Ramos (cell line): ENCODE measurements at regions not wholly inside any gene's neighbourhood (a gene's known extent, or its start where the extent isn't known, plus 50 kb on each side); places are given as distances from the start of the nearest gene placed in this dataset.

Experiments
- in situ Hi-C: fragments of 300-500 bp; cut with MboI; formaldehyde crosslinking; loops from one replicate; pipeline ENCODE4 v1.14.3; 2022; ENCODE audit warnings: low sequenced_read_pairs; ENCODE audit not compliant: unreplicated experiment

GRCh38 chr15:46293550-46293949, 658.7 kb downstream of the SQOR start:
- in situ Hi-C loops, result no loop called here

DNA sequence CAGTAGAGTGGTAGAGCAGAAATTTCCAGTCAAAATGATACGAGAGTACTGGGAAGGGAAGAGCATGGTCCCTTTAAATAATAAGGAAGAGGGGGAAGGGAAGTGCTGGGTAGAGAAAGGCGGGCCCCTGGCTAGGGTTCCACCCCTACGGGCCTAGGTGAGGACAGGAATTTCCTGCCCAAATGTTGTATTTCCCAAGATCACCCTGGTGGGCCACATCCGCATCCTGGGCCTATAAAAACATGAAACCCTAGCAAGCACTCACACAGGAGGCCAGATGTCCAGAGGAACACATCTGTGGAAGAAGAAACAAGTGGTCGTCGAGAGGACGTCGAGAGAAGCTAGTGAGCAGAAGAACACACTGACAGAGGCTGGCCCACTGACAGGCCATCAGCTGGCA, 661.2 kb downstream of the SQOR start:
- in situ Hi-C loops, result no loop called here

- in situ Hi-C loops, result no loop called here
These were observed 662.0 kb downstream of the SQOR start for GRCh38 chr15:46296797-46297196.

DNA sequence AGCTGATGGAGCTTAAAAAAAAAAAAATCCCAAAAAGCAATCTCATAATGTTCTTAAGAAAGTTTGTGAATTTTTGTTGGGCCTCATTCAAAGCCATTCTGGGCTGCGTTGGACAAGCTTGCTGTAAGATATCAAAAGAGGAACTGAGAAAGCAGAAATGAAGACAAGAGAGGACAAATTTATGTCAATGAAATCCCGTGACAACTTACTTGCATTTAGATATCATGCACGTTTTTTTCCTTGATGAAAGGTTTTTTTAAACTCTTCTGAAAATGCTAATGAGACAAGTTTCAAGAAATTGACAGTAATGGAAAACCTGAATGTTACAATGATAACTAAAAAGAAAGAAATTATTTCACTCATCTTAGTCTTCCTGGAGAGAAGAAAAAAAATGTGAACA, 662.9 kb downstream of the SQOR start:
- in situ Hi-C loops, result no loop called here

DNA sequence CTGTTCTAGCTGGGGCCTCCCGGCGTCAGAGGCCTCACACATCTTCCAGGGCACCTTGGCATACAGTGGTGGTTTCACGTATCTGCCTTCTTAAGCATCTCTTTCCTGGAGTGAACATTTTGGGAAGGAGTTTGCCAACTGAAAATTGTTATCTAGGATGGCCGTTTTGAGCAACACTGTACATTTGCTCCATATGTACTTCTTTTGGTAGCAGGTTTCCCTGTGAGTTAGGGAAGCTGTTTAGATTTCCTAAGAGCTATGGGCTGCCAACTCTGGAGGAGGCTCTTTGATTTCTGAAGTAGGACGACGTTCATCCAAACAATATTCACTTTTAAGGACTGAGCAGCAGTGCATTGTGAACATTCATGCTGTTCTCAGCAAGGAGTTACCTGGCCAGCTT, 665.9 kb downstream of the SQOR start:
- in situ Hi-C loops, result loop anchor here (25.0 kb wide), 1 partner anchor 588 kb away; no protein-coding TSS in a partner anchor

DNA sequence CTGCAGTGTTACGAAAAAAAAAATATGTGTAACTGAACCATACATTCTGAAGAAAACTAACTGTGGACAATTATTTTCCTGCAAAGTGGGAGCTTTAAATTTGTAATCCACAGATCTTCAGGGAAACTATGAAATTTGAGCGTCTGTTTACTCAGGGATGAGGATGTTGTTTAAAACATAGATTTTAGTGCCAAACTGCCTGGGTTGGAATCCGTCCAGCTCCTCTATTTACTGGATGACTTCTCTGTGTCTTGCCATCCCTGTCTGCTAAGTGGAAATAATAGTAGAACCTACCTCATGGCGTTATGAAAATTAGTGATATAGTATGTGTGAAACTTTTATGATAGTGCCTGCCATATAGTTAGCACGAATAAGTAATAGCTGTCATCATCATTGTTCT, 666.5 kb downstream of the SQOR start:
- in situ Hi-C loops, result loop anchor here (25.0 kb wide), 1 partner anchor 589 kb away; no protein-coding TSS in a partner anchor

- in situ Hi-C loops, result loop anchor here (25.0 kb wide), 1 partner anchor 590 kb away; no protein-coding TSS in a partner anchor
These were observed 667.0 kb downstream of the SQOR start for GRCh38 chr15:46301826-46302225.

- in situ Hi-C loops, result loop anchor here (25.0 kb wide), 1 partner anchor 592 kb away; no protein-coding TSS in a partner anchor
These were observed 669.5 kb downstream of the SQOR start for GRCh38 chr15:46304321-46304720.

- in situ Hi-C loops, result loop anchor here (25.0 kb wide), 1 partner anchor 595 kb away; no protein-coding TSS in a partner anchor
These were observed 672.9 kb downstream of the SQOR start for GRCh38 chr15:46307746-46308145.

- in situ Hi-C loops, result loop anchor here (25.0 kb wide), 1 partner anchor 598 kb away; no protein-coding TSS in a partner anchor
These were observed 675.1 kb downstream of the SQOR start for GRCh38 chr15:46309914-46310313.

GRCh38 chr15:46312133-46312740, 677.4 kb downstream of the SQOR start:
- in situ Hi-C loops, result loop anchor here (25.0 kb wide), 1 partner anchor 600 kb away; no protein-coding TSS in a partner anchor

- in situ Hi-C loops, result loop anchor here (25.0 kb wide), 1 partner anchor 603 kb away; no protein-coding TSS in a partner anchor
These were observed 680.6 kb downstream of the SQOR start for GRCh38 chr15:46315434-46315833.

- in situ Hi-C loops, result loop anchor here (25.0 kb wide), 1 partner anchor 604 kb away; no protein-coding TSS in a partner anchor
These were observed 681.2 kb downstream of the SQOR start for GRCh38 chr15:46316024-46316423.

DNA sequence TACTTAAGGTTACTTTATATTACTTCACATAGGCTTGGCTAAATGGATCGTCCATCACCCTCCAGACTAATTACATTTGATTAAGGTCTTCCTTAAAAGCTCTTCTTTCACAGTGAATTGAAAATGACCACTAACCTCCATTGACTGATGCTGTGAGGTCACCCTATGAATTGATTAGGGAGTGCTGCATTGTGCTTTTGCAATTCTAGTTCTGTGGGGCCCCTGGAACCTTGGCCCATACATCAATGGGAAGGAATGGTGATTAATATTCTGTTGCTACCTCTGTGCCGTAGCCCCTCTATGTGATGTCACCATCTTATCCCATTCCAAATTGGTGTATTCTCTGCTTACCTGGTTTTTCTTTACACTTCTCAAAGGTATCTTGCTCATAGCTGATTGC, 682.2 kb downstream of the SQOR start:
- in situ Hi-C loops, result loop anchor here (25.0 kb wide), 1 partner anchor 605 kb away; no protein-coding TSS in a partner anchor

DNA sequence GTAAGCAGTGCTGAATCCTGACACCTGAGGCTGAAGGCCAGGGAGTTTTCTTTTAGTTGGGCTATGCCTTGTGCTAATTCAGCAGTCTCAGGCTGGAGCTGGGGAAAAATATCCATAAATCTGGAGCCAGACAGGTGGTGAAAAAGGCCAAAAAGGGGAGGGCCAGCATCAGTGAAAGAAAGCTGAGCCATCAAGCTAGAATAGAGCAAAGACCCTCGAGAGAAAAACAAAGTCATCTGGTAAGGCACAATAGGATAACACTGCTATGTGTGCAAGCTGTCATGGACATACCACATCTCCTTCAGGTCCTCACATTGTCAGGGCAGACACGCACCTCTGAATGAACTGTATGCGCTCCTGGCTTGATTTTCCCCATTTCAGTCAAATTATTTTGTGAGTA, 687.9 kb downstream of the SQOR start:
- in situ Hi-C loops, result loop anchor here (25.0 kb wide), 1 partner anchor 610 kb away; no protein-coding TSS in a partner anchor

GRCh38 chr15:46326173-46326572, 691.3 kb downstream of the SQOR start:
- in situ Hi-C loops, result no loop called here

GRCh38 chr15:46328821-46329220, 694.0 kb downstream of the SQOR start:
- in situ Hi-C loops, result no loop called here

DNA sequence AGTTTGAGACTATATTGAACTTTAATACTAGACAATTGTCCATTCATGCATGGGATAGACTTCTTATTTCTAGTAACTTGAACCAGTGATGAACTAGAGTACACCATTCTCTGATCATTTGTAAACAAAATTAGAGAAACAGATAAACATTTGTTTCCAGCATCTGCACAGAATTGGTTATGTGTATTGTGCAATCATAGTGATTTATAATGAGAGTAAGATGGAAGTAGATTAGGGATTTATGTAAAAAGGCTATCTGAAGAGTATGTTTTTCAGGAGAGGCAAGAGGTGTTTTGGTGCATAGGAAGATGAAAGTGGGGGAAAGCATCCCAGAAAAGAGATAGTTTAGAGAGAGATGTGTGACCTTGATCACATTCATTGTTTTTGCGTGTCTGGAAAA, 695.0 kb downstream of the SQOR start:
- in situ Hi-C loops, result no loop called here

GRCh38 chr15:46331546-46331945, 696.7 kb downstream of the SQOR start:
- in situ Hi-C loops, result no loop called here

DNA sequence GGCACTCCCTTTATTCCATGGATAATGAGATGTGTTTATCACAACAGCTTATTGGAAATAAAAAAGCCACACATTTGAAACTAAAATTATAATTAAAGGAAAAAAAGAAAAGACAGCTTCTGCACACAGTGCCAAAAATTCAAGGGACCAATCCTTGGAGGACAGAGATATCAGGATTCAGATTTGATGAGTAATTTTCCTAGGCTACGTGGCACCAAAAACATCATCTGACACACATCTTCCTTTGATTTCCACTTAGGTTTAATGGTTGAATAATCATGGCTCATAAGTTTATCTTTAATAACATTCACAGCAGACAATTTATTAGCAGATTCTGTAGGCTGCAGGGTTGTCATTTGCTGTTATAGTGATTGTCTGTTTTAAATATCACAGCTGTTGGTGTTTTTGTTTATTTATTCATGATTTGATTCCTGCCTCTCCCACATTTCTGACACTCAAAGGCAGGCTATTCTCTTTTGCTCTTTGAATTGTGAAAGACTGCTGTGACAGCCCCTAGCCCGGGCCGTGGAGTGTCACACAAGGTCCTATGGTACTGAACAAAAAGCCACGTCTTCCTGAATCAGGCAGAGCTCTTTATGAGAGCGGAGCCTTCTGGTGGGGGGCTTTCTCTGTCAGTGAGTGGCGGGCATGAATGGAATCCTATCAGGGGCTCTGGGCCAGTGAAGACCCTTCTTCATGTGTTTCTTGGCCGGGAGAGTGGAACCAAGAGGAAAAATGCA, 708.5 kb downstream of the SQOR start:
- in situ Hi-C loops, result no loop called here

GRCh38 chr15:46344115-46344724, 709.4 kb downstream of the SQOR start:
- in situ Hi-C loops, result no loop called here
